GM19035 (cell line): ENCODE measurements at regions not wholly inside any gene's neighbourhood (a gene's known extent, or its start where the extent isn't known, plus 50 kb on each side); places are given as distances from the start of the nearest gene placed in this dataset.
"Not testable (repeated sequence)": the region's sequence is repeated elsewhere in the genome, so short reads cannot be mapped to it uniquely, and the experiment has no call there.

ENCODE experiments used
- ATAC-seq: cut with Tn5 transposase; IDR thresholded peaks from one replicate; pipeline ENCODE4 v1.9.1; 2021; ENCODE audit not compliant: unreplicated experiment

- ATAC-seq = no peak
These were observed 68.9 kb upstream of the PITX1 start for GRCh38 chr5:135102716-135103574.

GRCh38 chr5:135100431-135100830 is 66.4 kb upstream of the PITX1 start:
- no peak for ATAC-seq

GRCh38 chr5:135100011-135100410 is 66.0 kb upstream of the PITX1 start:
- ATAC-seq = no peak

- ATAC-seq = no peak
These were observed 63.4 kb upstream of the PITX1 start for GRCh38 chr5:135097390-135097789.

- no peak for ATAC-seq
These were observed 61.8 kb upstream of the PITX1 start for GRCh38 chr5:135095871-135096270.

GRCh38 chr5:135095052-135095715 is 61.2 kb upstream of the PITX1 start:
- ATAC-seq = no peak

- no peak for ATAC-seq
These were observed 60.5 kb upstream of the PITX1 start for GRCh38 chr5:135094339-135095051.

GRCh38 chr5:135093483-135093882 is 59.5 kb upstream of the PITX1 start:
- ATAC-seq = not testable (repeated sequence)

- ATAC-seq = no peak
These were observed 58.4 kb upstream of the PITX1 start for GRCh38 chr5:135092476-135092875.

GRCh38 chr5:135091286-135091685 is 57.3 kb upstream of the PITX1 start:
- ATAC-seq = no peak

GRCh38 chr5:135089912-135090311 is 55.9 kb upstream of the PITX1 start:
- no peak for ATAC-seq

GRCh38 chr5:135088911-135089310 is 54.9 kb upstream of the PITX1 start:
- no peak for ATAC-seq

GRCh38 chr5:135087950-135088349 is 53.9 kb upstream of the PITX1 start:
- no peak for ATAC-seq

GRCh38 chr5:135085936-135086725 is 52.1 kb upstream of the PITX1 start:
- no peak for ATAC-seq

- no peak for ATAC-seq
These were observed 51.3 kb upstream of the PITX1 start for GRCh38 chr5:135085133-135085935.
